Colon (tissue), 2 donors: ENCODE measurements at regions not wholly inside any gene's neighbourhood (a gene's known extent, or its start where the extent isn't known, plus 50 kb on each side); places are given as distances from the start of the nearest gene placed in this dataset.
"Not testable (repeated sequence)": the region's sequence is repeated elsewhere in the genome, so short reads cannot be mapped to it uniquely, and the experiment has no call there.

Experiments
- FAIRE-seq: peaks from 2 replicates; lab custom pipeline; 2012; peaks lifted over from hg19 to GRCh38; lab: Jason Lieb, UNC
- donor health status: control.
- donor health status: control.

DNA sequence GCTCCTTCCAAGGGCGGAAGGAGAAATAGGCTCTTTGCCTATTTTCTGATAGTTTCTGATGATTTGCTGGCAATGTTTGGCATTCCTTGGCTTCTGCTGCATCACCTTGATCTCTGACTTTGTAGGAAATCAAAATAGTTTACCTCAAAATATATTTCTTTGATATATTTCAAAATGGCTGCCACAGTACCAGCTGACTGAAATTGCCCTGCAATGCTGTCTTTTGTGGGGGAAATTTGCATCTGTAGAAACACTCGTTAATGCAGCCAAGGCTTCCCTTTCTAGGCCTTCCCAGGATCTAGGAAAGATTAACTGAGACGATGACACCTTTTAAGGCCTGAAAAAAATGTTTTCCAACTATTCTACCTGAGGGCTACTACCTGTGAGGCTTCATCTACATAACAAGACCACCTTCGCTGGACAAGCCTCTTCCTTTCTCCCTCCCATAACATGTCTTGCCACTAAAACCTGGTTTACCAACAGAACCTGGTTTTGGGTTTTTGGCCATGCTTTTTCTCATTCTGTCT, 212.8 kb upstream of the SSTR1 start:
- no peak for FAIRE-seq

DNA sequence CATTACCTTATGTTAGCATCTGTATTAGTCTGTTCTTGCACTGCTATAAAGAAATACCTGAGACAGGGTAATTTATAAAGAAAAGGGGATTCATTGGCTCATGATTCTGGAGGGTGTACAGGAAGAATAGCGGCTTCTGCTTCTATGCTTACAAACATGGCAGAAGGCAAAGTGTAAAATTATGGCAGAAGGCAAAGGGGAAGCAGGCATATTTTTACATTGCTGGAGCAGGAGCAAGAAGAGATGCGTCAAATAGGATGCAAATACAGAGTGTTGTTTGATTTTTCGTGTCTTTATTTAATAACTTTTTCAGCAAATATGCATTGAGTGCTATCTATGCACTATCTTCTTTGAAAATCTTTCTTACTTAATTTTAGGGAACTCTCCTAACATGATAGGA, 210.7 kb upstream of the SSTR1 start:
- no peak for FAIRE-seq

GRCh38 chr14:38000340-38000739, 207.4 kb upstream of the SSTR1 start:
- no peak for FAIRE-seq

GRCh38 chr14:38001501-38001900, 206.2 kb upstream of the SSTR1 start:
- FAIRE-seq = no peak

GRCh38 chr14:38003746-38004609, 203.7 kb upstream of the SSTR1 start:
- FAIRE-seq = no peak

- no peak for FAIRE-seq
Measured at GRCh38 chr14:38004610-38004879, 203.2 kb upstream of the SSTR1 start.

DNA sequence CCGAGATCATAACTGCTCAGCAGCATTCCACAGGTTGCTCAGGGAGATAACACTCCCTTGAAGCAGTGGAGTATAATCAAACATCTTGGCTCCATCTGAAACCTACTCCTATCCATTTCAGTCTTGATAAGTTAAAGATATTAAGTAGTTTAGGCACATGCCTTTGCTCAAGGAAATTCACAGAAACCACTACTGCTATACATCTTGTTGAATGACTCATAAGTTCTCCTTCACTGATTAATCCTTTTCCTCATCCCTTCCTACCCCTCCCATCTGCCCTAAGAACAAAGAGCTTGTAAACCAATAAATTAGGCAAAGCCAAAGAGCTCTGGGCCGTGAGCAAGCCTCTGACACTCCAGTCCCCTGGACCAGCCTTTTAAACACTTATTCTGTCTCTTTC, 196.5 kb upstream of the SSTR1 start:
- FAIRE-seq = not testable (repeated sequence)

GRCh38 chr14:38012056-38012455, 195.6 kb upstream of the SSTR1 start:
- FAIRE-seq = no peak

- FAIRE-seq = no peak
Measured at GRCh38 chr14:38016497-38016896, 191.2 kb upstream of the SSTR1 start.

DNA sequence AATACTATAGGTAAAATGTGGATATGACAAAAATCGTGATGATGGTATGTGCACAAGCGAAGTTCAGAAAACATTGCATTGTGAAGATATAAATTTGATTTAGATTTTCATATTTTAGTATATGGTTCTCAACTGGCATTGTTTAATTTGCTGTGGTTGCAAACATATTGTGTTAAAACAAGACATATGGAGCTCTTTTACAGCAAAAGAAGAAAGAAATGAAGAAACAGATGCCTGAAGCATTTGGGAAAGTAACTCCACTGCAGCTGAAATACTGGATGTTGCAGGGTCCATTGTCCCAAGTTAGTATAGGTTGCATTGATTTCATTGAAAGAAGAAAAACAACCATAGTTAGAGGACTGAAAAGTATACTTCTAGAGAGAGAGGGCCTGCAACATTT, 185.8 kb upstream of the SSTR1 start:
- no peak for FAIRE-seq

- FAIRE-seq = no peak
Measured at GRCh38 chr14:38022775-38023174, 184.9 kb upstream of the SSTR1 start.

GRCh38 chr14:38038171-38038570, 169.5 kb upstream of the SSTR1 start:
- FAIRE-seq = no peak

DNA sequence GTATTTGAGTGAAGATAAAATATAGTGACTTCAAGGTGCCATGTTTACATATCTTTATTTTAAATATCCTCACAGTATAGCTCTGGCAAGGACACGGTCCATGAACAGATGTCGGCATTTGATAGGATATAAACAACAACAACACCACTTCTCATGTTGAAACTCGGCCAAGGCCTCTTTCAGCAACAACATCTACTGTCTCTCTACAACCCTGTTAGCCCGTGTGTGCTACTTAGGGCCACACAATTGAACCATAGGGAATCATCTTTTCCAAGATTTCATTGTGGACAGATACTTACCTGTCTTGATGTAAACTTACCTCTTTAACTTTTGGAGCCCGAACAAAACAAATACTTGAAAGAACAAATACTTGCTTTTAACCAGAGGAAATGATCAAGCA, 168.7 kb upstream of the SSTR1 start:
- no peak for FAIRE-seq

GRCh38 chr14:38039496-38039895, 168.2 kb upstream of the SSTR1 start:
- FAIRE-seq = no peak

GRCh38 chr14:38040411-38040810, 167.3 kb upstream of the SSTR1 start:
- FAIRE-seq = no peak

DNA sequence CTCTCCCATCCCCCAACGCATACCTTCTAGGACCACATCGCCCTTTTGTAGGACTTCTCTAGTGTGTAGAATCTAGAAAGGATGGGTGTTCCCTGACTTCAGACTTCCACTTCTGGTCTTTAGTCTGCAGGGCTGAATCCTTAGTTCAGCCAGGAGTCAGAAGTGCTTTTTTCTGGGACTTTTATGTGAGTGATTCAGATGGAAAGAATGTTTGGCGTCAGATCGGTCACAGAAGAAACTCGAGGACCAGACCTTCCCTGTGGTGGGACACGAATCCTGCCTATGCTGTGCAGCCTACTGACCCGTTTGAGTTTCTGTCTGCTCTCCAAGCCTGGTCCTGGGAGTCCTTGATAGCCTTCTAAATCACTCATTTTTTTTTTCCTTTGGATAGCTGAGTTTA, 165.4 kb upstream of the SSTR1 start:
- no peak for FAIRE-seq

DNA sequence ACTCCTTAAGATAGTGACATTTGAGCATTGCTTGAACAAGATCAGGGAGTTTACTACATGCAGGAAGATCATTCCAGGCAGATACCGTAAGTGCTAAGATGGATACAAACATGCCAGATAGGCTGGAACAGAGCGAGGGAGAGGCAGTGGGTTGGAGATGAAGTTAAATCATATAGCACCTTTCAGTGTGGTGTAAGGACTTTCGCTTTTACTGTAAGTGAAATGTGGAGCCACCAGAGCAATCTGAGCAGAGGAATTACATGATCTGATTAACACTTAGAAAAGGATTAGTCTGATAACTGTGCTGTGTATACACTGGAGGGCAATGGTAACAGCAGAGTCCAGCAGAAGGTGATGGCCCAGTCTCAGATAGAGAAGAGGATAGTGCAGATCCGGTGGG, 163.0 kb upstream of the SSTR1 start:
- FAIRE-seq = no peak

DNA sequence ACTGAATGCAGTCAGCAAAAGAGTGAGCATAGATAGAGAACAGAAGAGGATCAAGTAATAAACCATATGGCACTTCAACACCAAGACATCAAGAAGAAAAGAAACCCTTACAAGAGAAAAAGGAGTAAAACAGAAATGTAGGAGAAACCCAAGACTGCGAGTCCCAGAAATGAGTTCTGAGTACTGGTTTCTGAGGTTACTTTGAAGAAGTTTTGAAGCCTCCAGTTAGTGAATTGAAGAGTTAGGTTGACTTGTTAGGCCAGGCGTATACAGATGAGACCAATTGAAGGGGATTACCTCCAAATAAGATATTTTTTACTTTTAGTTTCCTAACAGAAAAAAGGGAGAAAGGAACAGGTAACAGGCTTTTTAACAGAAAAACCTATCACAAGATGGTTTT, 162.2 kb upstream of the SSTR1 start:
- FAIRE-seq = no peak

GRCh38 chr14:38046160-38046559, 161.5 kb upstream of the SSTR1 start:
- no peak for FAIRE-seq

DNA sequence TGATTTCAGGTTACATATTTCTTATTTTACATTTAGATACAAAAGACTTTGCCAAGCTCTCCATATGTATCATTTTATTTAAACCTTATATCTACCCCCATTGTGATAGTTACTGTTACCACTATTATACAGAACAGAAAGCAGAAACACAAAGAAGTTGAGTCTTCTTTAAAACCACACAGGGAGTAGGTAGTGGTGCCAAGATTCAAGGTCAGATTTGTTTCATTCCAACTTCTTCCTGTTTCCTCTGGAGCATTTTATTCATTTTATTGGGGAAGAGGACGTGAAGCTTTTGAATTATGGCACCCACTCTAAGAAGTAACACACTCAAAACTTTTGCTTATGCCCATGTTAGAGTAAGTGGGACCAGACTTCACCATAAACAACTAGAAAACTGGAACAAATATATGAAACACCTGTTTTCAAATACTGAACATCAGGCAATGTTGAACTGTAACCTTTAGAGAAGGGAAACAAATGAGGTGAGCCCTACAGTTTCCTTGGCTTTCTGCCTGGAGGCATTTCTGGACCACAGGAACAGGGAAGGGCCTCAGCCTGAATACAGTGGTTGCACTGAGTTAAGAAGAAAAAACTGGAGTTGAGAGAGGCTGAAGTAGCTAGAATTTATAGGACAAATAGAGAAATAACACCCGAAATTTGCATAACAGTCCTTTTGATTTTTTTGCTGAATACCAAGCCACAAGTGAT, 160.4 kb upstream of the SSTR1 start:
- no peak for FAIRE-seq

DNA sequence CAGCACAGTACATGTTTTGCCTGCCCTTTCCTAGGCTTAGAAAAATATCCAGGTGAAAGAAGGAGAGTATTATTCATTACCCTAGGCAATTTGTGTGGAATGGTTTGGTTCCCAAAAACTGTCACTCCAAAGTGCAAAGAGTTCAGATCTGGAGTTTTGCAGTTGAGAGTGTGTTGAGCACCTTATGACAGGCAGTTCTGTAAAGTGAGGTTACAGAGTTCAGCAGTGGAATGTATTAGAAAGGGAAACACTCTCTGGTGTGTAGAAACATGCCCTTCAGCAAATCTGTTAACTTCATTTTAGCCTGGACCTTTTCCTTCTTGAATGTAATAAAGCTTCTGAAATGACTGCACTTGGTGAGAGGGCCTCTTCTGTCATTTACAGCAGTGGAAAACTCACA, 154.0 kb upstream of the SSTR1 start:
- no peak for FAIRE-seq

DNA sequence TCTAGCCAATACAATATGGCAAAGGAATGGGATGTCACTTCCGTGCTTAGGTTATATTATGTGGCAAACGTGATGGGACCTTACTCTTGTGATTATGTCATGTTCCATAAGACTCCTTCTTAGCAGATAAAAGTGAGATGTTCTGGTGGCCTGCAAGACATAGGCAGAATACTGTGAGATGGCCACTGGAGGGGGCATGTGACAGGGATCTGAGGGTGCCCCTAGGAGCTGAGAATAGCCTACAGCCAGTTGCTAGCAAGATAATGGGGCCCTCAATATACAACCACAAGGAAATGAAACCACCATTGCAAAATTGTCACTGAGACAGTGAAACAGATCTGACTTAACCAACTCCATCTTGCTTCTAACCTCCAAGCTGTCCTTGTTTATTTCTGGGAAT, 151.4 kb upstream of the SSTR1 start:
- no peak for FAIRE-seq

GRCh38 chr14:38062223-38062622, 145.5 kb upstream of the SSTR1 start:
- not testable (repeated sequence) for FAIRE-seq
